ENCODE measurements at regions not wholly inside any gene's neighbourhood (a gene's known extent, or its start where the extent isn't known, plus 50 kb on each side); places are given as distances from the start of the nearest gene placed in this dataset.

DNA sequence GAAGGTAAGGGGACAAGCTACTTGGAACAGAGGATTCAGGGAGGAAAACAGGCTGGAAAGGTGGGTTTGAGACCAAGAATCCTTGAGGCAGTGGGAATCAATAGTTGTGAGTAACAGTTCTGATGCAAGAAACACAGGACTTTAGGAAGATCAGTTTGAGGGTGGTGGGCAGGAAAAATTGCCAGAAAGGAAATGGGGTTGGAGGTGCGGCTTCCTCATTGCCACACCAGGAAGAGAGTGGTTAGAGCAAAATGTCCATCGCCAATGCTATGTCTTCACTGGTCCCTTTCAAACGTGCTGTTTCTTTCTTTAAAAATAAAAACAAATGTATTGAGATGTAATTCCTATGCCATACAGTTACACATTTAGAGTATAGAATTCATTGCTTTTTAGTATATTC lies 57.1 kb upstream of the NOCT start:
- TF ChIP-seq REST (IDR thresholded peaks at IDR 0.05; ENCODE audit: insufficient read depth in 1 of 2, low read depth in 2 of 2, low read length in 2 of 2): no peak
- no peak for TF ChIP-seq SIN3A (IDR thresholded peaks at IDR 0.05; ENCODE audit: borderline replicate concordance, insufficient read depth, low read length)

All from PFSK-1 (cell line).